ENCODE measurements at regions not wholly inside any gene's neighbourhood (a gene's known extent, or its start where the extent isn't known, plus 50 kb on each side); places are given as distances from the start of the nearest gene placed in this dataset.
A peak's percentile ranks its signal among the peaks of the same experiment; 100 is the strongest.

DNA sequence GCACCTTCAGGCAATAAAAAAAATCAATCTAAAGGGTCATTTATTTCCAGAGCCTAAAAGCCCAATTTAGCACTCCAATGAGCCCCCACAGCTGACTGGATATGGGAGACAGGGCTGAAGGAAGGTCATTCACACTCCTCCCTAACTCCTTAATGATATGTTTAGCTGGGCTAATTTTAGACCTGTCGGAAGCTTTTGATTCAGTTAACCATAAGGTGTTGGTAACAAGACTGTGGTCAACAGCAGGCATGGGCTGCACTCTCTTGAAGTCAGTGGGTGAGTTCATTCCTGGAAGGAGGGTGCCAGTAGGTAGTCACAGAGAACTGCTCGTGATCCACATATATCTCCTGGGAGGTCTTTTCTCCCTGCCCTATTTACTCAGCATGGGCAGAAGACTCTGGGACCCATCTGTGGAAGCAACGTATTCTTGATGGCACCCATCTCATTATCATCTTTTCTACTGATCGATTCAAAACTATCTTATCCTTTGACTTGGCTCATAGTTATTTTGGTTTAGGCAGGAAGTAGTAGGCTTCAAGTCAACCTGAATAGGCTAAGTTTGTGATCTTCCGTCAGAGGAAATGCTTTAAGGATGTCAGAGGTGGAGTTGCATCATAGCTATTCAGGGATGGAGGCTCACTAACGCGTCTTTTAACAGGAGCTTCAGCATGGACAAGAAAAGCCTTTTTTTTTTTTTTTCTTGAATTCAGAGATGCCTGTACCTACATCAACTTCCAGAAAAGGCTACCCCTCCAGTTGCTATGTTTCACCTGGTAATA lies 367.7 kb upstream of the SLC30A5 start:
- FAIRE-seq = no peak

DNA sequence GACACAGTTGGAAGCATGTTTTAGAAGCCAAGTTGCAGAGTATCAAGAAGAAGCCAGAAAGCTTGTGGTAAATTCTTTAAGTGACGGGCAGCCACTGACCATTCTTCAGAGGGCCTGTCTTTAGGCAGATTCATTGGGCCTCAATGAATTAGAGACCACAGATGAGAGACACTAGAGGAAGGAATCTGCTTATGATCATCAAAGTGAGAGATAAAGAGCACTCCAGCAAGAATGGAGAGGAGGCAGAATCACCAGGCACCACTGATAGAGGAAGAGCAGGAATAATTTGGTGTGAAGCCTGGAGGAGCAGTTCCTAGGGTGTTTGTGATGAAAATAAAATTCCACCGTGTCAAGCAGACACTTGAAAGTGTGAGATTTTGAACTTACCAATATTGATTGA lies 365.9 kb upstream of the SLC30A5 start:
- no peak for FAIRE-seq

DNA sequence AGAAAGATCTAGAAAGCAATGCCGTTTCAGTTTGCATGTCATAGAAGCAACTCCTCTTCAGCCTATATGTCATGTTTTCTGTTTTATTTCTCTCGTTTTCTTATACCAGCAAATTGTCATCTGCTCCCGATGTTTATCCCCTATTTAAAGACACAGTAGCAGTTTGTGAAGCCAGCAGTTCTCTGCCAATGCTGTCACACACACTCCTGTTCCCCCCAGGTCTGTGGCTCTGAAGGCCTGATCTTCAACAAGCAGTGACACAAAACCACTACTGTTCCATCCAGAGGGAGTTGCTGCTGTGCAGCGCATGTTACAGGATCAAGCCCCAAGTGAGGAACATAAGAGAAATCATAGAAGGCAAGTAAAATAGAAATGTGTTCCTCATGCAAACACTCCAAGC lies 364.1 kb upstream of the SLC30A5 start:
- FAIRE-seq = no peak

DNA sequence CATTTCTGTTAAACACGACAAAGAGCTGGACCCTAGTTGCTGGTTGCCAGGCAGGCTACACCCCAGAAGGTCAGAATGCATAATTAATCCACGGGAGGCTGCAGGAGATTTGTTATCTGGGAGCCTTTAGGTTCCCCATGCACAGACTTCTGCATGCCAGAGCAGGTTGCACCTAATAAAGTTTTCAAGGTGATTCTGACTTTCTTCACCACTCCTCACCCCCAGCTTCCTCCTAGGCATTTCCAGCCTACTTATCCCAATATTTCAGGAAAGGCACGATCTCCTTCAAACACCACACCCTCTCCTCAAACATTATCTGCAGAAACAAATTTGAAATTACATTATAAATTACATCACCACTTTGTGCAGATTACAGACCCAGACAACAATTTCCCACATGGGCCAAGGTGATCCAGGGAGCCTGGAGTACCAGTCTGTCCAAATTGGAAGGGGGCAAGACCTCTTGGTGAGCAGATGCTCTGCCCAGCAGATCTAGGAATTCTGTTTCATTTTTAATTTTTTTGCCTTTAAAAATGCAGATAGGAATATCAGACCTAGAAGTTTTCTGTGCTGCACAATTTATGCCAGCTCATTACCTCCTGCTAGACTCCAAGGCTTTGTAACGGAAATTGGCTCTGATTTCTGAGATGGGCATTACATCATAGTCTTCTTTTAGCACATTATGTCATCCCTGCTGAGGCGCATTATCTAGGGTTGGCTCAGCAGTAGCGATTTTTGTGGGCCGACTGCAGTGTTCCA lies 363.4 kb upstream of the SLC30A5 start:
- FAIRE-seq = no peak

DNA sequence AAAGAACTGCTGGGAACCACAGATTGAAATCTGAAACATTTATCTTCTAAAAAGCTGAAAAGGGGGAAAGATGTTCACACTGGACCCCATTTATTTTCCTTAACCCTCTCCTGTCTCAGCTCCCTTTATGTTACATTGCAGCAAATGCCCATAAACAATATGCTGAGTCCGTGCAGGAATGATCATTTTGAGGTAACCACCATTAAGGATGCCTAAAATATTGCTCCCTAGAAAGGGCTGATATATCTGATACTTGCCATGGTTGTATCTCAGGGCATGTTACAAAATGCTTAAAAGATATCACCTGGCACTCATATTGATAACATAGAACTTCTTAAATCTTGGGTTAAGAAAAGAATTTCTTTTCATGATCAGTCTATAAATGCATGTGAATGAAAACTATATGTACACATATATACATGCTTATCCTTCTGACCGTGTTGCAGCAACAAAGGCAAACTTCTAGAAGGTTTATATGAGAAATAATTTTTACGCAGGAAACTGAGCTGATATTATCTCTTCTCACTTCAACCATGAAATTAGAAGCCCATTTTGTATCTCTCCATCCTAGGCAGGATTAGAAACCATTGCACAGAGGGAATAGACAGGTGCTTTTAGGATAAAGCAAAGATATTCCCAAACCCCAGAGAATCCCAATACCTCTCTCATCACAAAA lies 362.7 kb upstream of the SLC30A5 start:
- no peak for FAIRE-seq

DNA sequence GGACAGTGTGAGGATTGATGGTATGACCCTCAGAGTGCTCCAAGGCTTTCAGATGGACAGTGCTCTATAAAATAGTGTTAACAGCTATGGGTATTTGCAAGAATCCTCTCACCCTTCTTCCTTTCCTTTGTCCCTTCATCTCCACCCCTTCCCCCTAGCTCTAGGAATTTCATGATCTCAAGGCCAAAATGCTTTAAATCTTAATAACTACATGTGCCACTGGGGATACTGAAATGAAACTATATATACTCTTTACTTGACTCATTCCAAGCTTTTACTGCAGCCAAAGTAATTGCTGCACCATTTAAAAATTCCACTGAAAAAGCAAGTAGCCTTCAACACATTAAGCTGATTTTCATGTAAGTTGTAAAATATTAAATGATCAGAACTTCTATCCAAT lies 361.6 kb upstream of the SLC30A5 start:
- FAIRE-seq = no peak

DNA sequence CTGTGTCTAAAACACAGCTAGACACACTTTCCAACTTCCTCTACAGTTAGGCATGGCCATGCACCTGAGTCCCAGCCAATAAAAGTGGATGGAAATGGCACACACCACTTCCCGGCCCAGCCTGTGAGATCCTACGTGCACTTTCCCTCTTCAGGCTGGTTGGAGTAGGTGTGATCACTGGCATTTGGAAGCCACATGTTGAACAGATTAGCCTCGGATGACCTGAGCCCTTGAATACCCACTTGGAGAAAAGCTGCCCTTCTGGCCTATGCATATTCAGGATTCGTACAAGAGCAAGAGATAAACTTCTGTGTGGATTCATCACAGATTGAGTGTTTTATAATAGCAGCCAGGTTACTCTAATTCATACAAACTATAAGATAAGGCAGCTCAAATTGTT lies 359.0 kb upstream of the SLC30A5 start:
- no peak for FAIRE-seq

DNA sequence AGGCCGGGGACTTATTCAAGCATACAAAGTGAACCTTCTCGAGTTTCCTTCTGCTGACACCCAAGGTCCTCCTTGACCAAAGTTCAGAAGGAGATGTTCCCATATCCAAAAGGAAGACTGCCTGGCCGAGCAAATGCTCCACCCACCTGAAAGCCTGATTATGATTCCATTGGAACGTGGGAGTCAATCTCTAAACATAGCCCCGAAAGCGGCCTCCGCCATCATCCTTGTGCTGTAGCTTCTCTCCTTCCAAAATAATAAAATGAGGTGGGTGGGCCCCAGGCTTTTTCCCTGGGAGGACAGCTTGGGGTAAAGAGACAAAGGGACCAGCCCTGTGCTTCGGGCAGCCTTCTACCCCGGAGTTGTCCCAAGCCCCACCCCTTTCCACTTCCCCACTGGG lies 355.6 kb upstream of the SLC30A5 start:
- FAIRE-seq = no peak

DNA sequence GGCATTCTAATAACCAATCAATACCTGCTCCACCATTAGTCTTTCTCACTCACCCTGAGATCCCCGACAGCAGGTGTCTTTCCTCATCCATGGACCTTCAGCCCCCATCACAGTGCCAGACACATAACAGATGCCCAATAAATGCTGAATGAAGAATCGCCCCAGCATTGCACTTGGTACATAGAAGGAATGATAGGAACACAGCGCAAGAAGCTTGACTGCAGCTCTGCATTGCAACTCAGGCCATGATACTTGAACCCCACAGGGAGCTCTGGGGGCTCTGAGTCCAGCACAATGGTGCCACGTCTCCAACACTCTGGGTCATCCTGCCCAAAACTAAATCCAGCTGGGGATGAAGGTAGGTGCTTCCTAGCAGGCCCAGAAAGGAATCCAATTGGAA lies 355.0 kb upstream of the SLC30A5 start:
- no peak for FAIRE-seq

DNA sequence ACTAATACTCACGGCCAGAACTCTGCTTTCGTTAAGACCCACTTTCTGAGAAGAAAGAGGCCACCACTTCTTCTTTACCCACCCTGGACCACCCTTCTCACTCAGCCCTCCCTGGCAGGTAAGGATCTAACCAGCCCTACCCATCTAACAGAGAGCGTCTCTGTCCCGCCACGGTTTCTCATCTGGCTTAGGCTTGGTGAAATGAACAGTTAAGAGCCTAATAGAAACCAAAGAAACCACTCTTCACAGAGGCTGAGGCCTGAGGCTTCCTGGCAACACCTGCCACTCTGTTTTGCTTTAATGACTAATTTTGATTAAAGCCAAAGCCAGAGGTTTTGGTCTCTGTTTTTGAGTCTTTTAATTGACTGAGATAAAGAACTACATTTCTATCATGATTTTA lies 354.1 kb upstream of the SLC30A5 start:
- FAIRE-seq = no peak

DNA sequence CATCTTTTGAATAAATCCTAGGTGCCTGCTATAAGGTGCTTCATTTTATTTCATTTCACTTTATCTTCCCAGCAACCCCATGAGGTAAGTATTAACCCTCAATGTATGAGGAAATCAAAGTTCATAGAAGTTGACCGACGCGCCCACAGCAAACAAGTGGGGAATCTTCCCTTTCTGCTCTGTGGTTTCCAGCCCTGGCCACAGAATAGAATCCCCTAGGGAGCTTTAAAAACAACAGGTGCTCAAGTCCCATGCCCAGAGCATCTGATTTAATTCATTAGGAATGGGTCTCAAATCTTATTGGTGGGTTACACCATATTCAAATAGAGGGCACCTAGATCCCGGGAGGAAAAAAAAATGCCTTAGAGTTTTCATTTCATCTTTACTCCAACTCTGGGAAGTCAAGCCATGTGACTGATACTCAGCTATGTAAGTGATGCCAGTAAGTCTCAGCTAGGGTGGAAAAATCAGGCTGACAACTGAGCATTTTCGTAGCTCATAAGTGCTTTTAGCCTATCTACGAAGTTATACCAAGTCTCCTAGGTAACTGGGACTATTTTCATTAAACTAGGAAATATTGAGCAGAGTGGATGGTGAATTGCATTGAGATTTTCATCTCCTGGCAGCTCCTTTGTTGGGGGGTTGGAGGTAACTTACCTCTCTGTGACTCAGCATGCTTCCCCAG lies 353.4 kb upstream of the SLC30A5 start:
- FAIRE-seq = no peak

DNA sequence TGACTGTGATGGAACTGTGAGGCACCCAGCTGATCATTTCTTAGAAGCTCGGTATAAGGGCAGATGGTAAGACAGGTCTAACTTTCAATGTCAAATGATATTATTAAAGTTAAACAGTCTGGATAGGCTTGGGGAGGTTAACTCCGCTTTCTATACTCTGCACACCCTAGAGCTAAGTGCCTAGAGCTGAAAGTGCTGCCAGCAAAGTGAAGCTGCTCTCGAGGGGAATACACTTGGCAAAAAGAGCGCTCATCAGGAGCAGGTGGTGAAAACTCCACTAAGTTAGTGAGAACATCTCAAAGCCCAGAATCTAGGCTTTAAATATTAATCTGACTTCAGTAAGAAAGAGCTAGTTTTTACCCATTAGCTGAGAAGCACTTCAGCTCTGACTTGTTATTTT lies 349.6 kb upstream of the SLC30A5 start:
- FAIRE-seq = no peak

DNA sequence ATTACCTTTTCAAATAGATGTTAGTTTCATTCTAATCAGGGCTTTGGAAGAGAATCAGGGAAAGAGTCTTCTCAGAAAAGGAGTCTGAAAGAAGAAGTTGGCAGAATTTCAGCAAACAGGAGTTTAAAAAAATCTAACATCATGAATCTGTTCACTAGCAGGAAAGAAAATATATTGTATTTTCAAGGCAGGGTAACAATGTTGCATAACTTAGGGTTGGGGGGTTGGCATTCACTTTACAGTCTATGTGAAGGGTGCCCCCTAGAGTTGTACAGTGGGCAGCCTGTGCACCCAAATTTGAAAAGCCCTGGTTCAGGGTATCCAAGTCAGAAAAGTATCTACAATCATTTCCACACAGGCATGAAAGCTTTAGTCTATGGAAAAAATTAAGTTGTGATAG lies 348.4 kb upstream of the SLC30A5 start:
- FAIRE-seq = no peak

DNA sequence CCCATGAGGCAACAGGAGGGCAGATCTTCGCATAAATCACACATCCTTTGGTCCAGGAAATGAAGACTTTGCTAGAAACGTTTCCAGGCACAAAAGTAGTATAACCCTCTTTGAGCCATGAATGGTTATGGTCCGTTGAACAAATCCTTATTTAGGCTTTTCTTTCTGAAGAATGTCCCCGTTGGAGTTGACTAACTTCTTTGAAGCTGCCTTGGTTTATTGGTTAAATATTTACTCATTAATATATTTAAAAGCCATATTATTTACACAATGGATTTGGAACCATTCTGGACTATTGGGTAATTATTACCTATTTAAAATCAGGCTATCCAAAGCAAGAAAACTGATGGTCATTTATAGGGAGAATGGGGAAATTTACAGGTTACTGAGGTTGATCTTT lies 347.6 kb upstream of the SLC30A5 start:
- peak; percentile 85 for FAIRE-seq

DNA sequence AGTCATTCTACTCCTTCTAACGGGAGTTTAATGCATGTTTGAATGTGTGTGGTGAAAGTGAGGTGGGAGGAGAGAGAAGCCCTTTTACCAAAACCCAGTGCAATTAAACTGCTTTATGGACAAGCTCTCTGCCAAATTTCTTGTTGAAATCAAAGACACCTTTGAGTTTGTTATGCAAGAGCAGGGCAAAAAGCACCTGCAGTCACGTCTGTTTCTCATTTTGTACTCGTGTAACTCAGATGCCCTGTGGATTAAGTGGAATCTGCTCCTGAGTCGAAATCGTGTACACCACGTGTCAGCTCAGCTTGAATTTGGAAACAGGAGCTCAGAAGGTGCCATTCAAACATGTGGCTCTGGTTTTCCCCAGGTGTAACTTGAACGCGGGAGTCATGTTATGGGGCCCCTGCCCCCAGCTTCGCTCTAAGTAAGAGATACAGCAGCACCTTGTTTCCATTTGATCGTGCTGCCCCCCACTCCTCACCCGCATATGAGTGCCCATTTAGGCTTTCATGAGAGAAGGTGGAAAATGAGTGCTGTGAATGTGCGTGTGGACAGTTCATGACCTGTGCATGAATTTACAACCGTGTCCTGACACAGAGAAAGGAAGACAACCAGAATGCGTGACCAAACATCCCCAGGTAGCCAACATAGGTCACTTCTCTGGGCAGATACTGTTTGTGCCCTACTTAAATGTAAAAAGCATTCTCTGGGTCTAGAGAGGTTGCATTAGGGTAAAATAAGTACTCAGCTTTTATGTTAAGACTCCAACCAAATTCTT lies 347.0 kb upstream of the SLC30A5 start:
- no peak for FAIRE-seq

DNA sequence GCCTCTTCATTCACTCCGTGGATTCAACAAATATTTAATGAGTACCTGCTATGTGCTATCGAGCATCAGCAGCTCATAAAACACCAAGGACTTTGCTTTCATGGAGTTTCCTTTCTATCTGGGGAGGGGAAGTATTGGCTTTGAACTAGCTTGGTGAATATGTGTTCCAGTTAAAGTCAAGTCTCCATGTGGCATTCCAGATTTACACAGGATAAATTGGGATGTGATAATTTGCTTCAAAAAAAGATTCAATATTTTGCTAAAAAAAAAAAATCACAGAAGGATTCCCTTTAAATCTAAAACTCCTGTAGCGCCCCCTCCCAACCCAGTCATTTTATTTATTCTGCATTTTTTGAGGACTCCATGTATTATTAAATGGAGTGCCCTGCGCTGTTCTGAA lies 346.3 kb upstream of the SLC30A5 start:
- no peak for FAIRE-seq

DNA sequence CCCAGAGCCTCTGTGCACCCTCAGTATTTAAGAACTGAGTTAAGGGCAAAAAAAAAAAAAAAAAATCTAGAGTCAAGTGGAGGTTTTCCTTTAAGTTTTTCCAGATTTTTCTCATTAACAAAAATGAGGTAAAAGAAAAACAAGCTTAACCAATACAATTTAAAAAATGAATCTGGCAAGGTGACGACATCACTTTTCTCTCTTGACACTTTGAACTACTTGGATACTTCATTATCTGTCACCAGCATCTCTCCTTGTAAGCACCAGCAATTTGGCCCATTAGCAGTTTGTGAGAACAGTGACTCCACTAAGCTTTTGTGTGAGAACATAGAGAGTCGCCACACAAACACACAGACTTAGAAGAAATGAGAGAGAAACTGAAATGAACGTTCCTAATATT lies 345.7 kb upstream of the SLC30A5 start:
- FAIRE-seq = no peak

DNA sequence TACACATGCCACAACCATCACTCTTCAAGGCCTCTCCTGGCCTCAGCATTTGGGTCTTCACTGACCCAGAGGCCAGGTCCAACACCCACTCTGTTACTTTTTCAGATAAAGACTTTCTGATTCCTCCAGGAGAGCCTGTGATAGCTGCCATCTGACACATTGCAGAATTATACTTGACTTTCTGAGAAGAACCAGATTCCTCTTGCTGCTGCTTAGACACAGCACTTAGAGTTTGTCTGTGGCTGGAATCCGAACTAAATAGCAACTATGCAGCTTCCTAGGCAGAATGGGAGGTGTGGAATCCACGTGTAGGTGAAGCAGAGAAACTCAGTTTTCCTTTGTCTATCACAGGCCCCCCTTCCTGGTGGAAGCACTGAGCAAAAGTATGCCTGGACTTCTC lies 344.7 kb upstream of the SLC30A5 start:
- no peak for FAIRE-seq

DNA sequence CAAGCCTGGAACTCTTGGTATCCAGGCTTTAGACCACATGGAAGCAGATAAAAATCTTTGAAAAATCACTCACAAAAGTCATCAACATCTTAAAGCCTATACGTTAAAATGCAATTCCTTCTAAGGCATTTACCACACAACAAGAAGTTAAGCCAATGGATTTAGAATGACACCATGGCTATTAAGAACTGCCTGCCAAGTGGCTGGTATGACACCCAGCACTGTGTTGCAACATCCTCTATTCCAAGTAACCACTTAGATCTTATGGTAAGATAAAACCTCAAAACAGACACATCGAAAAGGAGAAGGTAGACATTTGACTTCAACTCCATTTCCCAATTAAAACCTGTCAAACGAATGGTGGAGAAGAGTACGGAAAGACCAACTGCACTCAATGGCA lies 344.2 kb upstream of the SLC30A5 start:
- FAIRE-seq = no peak

DNA sequence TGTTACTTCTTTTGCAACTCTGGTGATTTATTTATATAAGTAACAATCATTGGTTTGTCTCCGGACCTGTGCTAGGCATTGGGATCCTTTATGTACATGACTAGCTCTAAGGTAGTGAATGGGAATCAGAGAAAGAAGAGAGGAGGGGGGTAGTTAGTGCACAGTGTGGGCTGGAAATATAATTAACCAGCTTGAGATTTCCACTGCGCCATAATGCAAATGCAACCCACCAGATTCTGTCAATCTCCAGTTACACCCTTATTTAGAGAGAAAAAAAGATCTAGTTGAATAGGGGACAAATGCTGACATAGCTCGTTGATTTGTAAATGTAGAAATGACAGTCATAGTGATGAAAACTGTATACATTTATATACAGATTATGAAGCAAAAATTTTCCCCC lies 342.2 kb upstream of the SLC30A5 start:
- no peak for FAIRE-seq

DNA sequence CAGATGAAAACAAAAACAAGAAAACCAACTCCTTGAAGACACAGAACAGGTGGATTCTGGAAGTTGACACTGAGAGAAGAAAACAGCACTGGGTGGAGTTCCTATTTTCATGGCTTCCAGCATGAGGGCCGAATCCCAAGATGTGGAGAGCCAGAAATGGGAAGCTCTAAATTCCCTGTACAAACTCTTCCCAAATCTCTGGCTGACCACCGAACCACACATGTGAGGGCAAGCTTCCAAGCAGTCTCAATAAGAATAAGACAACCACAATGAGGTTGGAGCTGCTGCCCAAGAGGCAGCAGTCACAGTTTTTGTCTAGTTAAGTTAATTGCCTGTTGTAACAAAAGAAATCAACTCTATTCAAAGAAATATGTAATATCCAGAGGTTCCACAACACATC lies 339.3 kb upstream of the SLC30A5 start:
- no peak for FAIRE-seq

DNA sequence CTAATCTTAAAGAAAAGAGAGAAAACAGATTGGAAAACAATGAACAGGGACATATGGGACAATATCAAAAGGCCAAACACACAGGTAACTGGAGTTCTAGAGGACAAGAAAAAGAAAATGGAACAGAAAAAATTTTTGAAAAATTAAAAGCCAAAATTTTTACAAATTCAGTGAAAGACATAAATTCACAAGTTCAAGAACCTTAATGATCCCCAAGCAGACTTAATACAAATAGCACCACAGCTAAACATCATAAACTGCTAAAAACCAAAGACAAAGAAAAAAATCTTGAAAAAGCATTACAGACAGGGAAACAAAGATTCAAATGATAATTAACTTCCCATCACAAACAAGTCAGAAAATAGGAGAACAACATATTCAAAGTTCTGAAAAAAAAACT lies 338.5 kb upstream of the SLC30A5 start:
- no peak for FAIRE-seq

DNA sequence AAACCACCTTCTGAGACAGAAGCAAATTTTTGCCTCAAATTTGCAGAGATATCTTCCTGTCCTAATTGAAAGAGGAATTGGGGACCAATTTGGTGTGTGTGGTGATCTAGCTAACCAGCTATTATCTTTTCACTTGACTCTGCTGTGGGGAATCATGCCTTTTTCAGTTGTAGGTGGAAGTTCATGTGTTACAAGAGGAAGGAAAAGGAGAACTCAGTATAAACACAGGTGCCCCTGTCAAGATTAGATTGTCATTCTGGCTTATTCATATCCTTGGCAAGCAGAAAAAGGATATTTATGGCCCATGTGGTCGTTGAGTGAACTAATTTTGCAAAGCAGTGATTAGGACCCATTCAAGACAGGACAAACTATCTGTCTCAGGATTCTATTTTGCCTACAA lies 336.8 kb upstream of the SLC30A5 start:
- FAIRE-seq = no peak

All from endometrium (tissue), 2 donors.